ENCODE measurements at regions not wholly inside any gene's neighbourhood (a gene's known extent, or its start where the extent isn't known, plus 50 kb on each side); places are given as distances from the start of the nearest gene placed in this dataset.
"Not testable (repeated sequence)": the region's sequence is repeated elsewhere in the genome, so short reads cannot be mapped to it uniquely, and the experiment has no call there.

DNA sequence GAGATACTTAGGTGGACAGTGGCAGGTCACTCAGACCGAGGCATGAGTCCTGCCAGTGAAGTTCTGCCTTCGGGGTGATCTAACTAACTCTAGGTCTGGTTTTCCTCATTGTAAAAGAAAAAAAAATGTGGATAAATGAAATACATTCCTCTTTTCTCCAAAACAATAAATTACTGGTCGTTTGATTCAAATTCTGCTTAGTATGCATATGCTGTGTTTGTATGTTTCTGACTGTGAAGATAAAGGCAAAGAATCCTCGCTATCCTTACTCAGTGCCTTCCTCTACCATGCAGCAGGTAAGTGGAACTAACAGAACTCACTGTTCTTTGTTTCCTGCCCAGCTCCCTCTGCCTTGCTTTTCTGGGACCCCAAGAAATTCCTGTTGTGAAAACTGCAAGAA is 330.1 kb downstream of the SUCLG1 start:
- DNase-seq = no peak

DNA sequence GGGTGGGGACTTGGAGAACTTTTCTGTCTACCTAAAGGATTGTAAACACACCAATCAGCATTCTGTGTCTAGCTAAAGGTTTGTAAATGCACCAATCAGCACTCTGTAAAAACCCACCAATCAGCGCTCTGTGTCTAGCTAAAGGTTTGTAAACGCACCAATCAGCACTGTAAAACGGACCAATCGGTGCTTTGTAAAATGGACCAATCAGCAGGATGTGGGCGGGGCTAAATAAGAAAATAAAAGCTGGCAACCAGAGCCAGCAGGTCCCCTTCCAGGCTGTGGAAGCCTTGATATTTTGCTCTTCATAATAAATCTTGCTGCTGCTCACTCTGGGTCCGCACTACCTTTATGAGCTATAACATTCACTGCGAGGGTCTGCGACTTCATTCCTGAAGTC is 331.3 kb downstream of the SUCLG1 start:
- DNase-seq = not testable (repeated sequence)

DNA sequence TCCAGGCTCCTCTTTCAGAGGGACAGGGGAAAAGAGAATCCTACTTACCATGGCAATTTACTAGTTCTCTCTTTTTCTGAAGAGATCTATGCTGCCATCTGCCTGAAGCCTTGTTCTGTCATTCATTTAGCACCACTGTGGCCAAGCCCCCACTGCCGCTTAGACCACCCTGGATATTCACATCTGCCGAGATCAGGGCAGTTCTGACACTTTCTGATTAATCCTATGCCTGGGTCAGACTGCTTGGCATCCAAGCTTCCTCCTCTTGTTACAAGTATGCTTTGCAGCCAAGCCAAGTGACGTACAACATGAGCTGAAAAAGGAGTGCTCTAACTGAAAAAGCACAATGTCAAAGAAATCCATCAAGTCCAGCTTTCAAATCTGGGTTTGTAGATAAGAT is 332.6 kb downstream of the SUCLG1 start:
- DNase-seq = no peak

DNA sequence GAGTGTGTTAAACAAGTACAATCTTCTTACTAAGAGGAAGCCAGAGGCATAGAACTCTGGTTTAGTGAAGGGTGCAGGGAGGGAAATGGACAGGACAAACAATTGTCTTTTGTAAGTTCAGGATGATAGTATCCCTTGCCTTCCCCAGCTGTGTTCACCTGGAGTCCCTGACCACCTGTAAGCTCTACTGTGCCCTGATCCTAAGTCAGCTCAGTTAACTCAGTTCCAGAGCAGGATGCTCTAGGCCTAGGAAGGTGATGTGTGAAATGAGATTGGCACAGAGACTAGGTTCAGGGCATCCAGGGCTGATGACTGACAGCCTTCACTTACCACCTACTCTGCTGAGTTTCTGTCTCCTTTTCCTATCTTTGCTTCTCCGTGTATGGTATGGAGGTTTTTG is 333.0 kb downstream of the SUCLG1 start:
- no peak for DNase-seq

DNA sequence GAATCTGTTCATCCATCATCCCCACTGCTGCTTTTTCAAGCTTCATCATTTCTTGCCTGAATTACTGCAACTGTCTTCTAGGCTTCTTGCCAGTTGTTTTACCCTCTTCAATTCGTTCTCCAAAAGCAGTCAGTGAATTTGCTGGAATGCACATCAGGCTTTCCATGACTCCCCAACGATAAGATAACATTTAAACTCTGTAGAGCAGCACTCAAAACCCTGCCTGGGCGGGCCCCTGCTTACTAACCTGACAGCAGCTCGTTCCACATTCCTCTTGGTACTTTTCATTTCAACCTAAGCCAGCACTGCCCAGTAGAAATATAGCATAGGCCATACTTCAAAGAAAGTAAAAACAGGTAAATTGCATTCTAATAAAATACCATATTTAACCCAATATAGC is 342.9 kb downstream of the SUCLG1 start:
- no peak for DNase-seq

DNA sequence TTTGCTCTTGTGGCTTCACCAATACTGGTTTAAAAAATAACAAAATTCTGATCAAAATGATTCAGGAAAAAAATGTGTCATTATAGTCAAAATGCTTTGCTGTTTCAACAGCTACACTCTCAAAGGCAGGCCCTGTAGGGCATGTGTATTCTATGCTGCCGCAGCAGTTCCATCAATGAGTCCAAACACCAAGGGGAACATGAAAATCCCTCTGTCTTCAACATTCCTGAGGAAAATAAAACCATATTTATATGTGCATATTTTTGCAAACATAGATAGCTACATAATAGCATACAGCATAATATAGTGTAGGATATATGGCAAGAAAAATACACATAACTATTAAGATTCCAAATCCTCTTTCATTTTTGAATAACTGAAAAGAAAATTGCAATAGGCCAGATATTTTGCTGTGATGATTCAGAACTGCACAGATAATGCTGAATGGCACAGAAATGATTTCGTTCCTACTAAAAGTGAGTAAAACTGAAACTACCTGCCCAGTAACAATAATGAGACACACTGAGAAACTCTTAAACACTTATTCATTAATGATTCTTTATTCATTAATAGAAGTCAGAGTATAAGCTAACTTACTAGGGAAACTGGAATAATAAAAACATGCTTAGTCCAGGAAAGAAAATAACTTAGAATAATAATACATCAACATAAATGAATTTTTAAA is 343.8 kb downstream of the SUCLG1 start:
- no peak for DNase-seq

DNA sequence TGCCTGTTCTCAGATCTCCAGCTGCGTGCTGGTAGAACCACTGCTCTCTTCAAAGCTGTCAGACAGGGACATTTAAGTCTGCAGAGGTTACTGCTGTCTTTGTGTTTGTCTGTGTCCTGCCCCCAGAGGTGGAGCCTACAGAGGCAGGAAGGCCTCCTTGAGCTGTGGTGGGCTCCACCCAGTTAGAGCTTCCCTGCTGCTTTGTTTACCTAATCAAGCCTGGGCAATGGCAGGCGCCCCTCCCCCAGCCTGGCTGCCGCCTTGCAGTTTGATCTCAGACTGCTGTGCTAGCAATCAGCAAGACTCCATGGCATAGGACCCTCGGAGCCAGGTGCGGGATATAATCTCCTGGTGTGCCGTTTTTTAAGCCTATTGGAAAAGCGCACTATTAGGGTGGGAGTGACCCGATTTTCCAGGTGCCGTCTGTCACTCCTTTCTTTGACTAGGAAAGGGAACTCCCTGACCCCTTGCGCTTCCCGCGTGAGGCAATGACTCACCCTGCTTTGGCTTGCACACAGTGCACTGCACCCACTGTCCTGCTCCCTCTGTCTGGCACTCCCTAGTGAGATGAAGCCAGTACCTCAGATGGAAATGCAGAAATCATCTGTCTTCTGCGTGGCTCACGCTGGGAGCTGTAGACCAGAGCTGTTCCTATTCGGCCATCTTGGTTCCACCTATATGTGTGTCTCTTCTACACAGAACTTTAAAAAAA is 355.1 kb downstream of the SUCLG1 start:
- not testable (repeated sequence) for DNase-seq

DNA sequence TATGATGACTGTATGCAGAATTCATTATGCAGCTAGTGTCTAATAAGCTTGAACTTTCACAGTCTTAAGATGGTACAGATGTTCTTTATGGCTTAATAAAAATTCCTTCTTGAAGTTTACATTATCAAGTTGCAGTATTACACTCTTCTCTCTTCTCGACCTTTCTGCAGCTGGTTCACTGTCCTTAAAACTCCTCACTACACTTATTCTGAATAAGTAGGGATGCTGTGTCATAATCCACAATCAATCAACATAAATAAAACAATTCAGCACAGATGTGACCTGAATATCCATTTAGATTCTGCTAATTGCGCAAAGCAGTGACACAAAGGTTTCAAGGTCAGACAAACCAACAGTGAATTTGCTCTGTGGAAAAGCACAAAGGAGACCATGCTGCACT is 356.8 kb downstream of the SUCLG1 start:
- no peak for DNase-seq

DNA sequence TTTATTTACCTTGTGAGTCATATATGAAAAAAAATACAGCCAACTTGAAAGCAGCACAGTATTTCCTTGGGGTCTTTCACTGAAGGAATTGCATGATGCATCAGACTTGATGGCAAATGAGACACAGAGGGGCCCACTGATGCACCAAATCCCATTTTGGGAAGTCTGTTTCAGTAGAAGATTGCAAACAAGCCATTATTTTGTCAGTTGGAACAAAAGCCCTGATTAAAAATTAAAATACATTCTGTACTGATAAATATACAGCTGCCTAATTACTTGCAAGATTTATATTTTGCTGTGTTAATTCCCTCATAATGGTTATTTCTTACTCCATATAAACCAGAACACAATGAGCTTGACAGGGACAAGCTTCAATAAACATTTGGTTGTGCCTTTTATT is 370.4 kb downstream of the SUCLG1 start:
- no peak for DNase-seq

DNA sequence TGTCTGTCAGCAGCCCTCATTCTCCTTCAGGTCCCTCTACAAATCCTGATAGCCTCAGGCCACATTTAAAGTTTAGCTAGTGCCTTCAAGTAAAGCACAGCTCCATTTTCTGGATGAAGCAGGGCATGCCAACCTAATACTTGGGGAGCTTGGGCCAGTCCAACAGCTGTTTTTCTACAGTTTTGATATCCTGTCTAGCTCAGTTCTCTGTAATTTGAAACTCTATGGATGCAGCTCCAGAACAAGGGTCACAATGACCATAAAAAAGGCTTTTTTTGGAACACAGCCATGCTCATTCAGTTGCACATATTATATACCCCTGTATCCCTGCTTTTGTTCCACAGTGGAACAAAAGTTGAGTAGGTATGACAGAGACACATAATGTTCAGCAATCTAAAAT is 373.5 kb downstream of the SUCLG1 start:
- no peak for DNase-seq

DNA sequence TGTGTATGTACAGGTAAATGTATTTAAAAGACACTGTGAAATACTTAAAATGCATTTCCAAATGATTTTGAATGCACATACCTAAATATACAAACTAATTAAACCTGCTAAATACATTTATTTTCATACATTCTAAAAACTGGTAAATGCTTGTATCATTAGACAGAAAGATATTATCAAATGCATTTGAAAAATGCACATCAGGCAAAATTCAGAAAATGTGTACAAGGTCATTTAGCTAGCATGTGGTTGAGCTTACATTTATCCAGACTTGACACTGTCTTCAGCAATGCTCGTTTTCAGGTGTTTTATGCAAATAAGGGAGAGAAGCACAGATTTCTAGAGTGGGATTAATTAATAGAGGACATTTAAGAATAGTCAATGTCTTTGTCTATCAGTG is 374.2 kb downstream of the SUCLG1 start:
- DNase-seq = no peak

DNA sequence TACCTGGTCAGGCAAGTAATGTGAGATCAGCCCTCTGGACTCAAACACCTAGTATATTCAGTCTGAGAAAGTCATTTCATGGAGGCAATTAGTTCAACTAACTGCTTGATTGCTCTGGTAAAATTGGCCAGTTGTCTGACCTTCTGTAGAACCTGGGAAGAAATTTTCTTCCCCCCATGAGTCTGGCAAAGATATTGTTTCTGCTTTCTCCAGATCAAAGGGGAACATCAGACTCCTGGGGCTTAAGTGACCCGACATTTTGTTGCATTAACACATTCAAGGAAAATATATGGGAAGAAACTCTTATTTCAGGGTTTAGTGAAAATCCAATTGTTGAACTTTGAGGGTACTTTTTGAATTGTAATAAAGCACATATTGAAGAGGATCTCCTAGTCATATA is 375.1 kb downstream of the SUCLG1 start:
- no peak for DNase-seq

DNA sequence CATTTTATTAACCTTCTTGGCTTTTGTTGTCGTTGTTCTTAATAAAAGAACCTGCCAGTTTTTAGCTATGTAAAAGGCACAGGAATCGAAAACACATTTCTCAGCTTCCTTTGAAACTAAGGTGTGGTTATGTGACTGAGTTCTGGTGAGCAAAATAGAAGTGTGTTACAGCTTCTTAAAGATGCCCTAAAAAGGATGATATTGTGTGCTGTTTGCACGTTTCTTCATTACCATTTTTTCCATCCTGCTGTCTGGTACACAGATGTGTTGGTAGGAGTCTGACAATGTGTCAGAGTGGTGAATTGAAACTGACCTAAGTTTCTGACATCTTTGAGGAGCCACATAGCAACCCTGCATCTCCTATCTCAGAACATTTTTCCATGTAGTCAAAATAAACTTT is 380.6 kb downstream of the SUCLG1 start:
- no peak for DNase-seq

DNA sequence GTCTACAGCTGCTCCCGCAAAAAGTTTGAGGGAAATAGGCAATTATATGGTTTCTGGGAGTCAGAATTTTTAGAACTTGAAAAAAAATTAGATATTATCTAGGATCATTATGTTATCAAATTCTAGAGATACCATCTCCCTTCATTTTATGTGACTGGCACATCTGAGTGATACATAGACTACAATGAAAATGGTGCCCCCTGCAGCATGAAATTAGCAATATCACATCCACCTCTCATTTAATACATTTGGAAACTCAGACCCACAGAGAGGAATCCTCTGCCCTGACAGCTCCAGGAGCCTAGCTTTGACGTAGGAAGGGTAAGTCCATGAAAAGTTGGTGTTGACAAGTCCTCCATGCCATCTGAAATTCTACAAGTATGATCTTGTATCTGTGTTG is 381.6 kb downstream of the SUCLG1 start:
- peak; percentile 23 for DNase-seq

DNA sequence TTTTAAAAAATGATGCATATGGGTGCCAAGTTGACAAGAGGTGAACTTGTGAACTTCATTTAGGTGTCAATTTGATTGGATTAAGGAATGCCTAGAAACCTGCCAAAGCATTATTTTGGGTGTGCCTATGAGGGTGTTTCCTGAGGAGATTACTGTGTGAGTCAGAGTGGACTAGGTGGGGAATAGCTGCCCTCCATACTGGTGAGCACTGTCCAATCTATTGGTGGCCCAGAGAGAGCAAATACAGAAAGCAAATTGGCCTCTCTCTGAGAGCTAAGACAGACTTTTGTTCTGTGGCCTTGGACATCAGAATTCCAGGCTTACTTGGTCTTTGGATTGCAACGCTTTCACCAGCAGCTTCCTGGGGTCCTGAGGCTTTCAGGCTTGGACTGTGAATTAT is 388.0 kb downstream of the SUCLG1 start:
- no peak for DNase-seq

DNA sequence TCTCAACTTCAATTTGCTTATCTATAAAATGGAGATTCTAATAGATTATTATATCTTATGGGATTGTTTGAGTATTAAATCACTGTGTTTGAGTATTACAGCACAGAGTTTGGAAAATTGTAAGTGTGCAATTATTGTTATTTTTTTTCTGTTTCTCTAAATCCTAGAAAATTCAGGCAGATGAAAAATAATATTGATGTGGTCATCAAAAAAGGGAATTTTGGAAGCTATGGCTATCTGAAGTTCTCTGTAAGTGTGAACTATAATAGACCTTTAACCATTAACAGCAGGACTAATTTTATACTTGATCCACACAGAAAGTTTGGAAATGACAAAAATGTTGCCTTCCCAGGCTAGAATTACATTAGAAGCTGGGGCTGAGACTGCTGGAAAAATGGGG is 393.2 kb downstream of the SUCLG1 start:
- no peak for DNase-seq

DNA sequence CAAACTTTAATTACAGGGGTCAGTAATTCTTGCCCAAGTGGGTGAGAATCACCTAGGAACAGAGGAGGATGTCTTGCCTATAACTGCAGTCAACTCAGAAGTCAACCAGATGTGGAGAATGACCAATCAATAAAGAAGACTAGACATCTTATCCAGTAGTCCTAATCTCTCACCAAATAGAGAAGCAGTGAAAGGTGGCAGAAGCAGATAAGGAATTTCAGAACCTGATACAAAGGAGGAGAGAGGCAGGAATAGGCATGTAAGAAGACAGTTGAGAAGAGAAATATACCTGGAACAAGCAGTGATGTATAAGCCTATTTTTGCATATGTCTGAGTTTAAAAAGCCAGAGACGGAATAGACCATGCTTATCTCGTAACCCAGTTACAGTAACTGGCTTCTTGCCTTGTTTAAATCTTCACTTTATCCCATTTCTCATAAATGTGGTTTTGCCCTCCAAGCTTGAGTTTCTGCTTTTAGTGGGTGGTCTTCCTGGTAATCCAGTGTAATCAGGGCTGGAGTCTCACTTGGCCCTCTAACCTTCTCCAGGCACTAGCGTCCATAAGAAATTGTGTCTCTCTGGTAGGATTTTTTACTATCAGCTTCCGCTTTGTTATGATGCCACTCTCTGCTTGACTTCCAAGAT is 401.0 kb downstream of the SUCLG1 start:
- no peak for DNase-seq

DNA sequence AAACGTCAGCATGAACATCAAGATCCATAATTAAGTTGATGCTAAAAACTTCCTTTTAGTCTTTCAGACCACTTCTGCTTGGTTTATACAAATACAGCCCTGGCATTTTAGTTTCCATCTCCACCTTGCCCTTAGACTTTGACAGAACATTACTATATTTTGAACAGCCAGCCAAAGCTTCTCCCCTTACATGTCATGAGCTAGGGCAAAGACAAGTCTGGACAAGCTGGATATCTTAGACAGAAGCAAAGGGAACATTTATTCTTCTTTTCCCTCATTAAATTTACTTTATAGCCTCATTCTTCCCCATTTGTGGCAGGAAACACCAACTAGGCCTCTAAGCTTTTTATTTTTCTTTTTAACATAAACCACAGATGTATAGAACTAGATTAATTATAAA is 403.3 kb downstream of the SUCLG1 start:
- no peak for DNase-seq

DNA sequence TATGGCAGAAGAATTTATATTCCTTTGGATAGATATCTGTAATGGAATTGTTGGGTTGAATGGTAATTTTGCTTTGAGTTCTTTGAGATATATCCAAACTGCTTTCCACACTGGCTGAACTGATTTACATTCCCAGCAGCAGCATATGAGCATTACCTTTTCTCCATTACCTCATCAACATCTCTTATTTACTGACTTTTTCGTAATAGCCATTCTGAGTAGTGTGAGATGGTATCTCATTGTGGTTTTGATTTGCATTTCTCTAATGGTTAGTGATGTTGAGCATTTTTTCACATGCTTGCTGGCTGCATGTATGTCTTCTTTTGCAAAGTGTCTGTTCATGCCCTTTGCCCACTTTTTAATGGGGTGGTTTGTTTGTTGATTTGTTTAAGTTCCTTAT is 404.5 kb downstream of the SUCLG1 start:
- not testable (repeated sequence) for DNase-seq

DNA sequence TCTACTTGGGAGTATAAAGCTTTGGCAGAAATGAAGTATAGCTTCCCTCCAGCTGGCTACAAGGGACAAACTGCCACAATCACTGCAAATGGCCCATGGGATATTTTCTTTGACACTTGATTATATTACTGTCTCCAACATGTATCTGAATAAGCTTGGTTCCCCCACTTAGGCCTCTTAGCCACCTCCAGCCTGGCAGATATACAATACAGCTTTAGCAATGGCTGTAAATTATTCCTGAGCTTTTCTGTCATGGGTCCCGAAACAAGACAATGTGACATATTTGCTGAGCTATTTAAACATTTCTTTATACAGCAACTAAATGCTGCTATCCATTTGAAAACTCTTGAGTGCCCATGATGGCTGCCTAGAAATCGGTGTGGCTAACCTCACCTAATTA is 406.2 kb downstream of the SUCLG1 start:
- DNase-seq = no peak

DNA sequence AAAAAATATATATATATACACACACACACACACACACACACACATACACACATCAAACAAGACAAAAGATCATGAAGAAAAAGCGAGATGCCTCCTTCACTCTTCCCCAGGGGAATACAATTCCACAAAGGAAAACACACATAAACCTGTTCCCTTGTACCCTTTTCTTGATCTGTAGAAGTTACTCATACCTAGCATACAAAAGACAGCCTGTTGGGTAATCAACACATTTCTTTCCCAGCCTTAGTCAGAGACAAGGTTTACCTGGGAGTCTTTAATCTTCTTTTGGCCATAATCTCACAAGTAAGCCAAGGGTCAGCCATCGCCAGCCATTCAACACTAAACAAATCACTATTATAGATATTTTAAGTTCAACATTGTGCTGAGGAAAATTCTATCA is 407.0 kb downstream of the SUCLG1 start:
- DNase-seq = no peak

DNA sequence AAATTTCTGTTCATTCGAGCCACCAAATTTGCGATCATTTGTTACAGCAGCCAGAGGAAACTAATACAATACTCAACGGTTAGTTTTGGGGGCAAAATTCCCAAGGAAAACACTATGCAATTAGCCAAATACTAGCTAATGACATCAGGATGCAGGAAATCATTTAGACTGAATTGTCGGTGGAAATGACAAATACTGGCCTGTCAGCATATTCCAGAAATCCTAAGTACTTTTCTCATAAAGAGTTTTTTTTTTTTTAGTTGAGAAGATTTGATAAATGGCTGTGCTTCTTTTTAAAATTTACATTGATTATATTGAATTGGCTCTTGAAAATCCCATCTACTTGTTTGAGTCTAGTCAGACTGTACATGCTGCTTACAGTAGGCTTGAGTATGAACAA is 410.1 kb downstream of the SUCLG1 start:
- DNase-seq = no peak

DNA sequence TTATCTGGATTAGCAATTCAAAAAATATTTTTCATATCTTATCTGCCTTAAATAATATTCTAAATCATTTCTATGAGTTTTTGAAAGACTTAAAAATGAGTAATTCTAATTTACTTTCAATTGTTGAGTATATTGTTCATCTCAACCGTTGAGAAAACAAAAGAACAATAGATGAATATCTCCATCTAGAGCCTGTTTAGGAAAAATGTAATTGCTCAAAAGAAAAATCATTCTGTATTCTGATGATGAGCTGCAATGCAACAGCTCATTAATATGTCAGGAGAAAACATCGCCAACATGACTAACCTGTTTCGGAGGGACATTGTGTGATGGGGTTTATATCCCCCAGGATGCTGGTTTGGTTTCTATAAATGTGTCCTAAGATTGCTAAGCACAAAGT is 417.6 kb downstream of the SUCLG1 start:
- no peak for DNase-seq

DNA sequence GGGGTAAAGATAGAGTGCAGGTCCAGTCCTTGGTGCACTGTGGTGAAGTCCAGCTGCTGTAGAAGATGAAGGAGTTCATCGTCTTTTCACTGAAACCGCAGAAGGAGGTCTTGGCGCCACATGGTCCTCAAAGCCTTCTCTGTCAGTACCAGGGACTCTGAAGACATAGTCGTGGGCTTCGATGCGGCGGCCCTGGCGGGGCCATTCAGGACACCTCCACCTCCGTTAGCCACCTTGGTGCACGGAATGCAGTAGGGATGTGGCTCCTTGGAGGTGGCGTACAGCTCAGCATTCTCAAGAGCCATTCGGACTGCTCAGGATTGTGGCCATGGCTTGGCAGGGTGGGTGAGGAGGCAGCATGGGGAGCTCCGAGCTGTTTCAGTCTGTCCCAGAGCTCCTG is 418.8 kb downstream of the SUCLG1 start:
- no peak for DNase-seq

DNA sequence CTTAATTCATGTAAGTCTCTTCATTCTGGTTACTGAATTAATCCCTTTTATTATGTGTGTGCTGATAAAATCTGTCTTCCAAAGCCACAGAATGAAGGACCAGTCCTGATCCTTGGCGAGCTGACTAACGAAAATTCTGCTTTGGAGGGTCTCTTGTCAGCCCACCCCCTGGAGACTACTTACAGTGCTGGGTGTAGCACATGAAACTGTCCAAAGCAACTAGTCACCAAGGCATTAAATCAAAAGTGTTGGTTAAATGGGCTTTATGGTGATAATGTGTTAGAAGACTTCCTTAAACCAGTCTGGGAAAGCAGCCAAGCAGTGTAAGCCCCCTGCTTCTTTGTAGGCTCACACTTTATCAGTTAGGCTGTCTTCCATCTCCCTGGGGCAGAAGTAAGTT is 420.2 kb downstream of the SUCLG1 start:
- DNase-seq = no peak
